Hematopoietic multipotent progenitor cell (in vitro differentiated cells): ENCODE measurements at regions not wholly inside any gene's neighbourhood (a gene's known extent, or its start where the extent isn't known, plus 50 kb on each side); places are given as distances from the start of the nearest gene placed in this dataset.
"Not testable (repeated sequence)": the region's sequence is repeated elsewhere in the genome, so short reads cannot be mapped to it uniquely, and the experiment has no call there.

Source experiments
- DNase-seq, 3 donors: peaks; one replicate each; pipeline ENCODE4 v3.0.0-alpha.2; 2011 to 2015; ENCODE audit warnings: low read depth in 2 of 3, low spot score in 2 of 3

- peak in 2 of 3 donors; percentile 26 to 69 for DNase-seq
Observed at GRCh38 chr14:49159081-49159480, 427.1 kb downstream of the RPS29 start.

- DNase-seq = no peak
Observed at GRCh38 chr14:49139593-49139992, 446.6 kb downstream of the RPS29 start.

- DNase-seq = peak in 2 of 3 donors; percentile 19 to 59
Observed at GRCh38 chr14:49134940-49135339, 451.2 kb downstream of the RPS29 start.

GRCh38 chr14:49121246-49121645 is 464.9 kb downstream of the RPS29 start:
- no peak for DNase-seq

GRCh38 chr14:49114161-49114893 is 471.9 kb downstream of the RPS29 start:
- DNase-seq = no peak

- no peak for DNase-seq
Observed at GRCh38 chr14:49106741-49107667, 479.2 kb downstream of the RPS29 start.

- DNase-seq = no peak
Observed at GRCh38 chr14:49105956-49106355, 480.2 kb downstream of the RPS29 start.

- DNase-seq = no peak
Observed at GRCh38 chr14:49105512-49105911, 480.7 kb downstream of the RPS29 start.

- DNase-seq = no peak
Observed at GRCh38 chr14:49092345-49092744, 493.8 kb downstream of the RPS29 start.

GRCh38 chr14:49089107-49089506 is 497.1 kb downstream of the RPS29 start:
- no peak for DNase-seq

- DNase-seq = not testable (repeated sequence)
Observed at GRCh38 chr14:49073292-49073691, 512.9 kb downstream of the RPS29 start.

- no peak for DNase-seq
Observed at GRCh38 chr14:49058511-49058910, 527.7 kb downstream of the RPS29 start.

GRCh38 chr14:49057838-49058510 is 528.2 kb downstream of the RPS29 start:
- no peak for DNase-seq

- no peak for DNase-seq
Observed at GRCh38 chr14:49056021-49056420, 530.2 kb downstream of the RPS29 start.

- no peak for DNase-seq
Observed at GRCh38 chr14:49052521-49052920, 533.7 kb downstream of the RPS29 start.

GRCh38 chr14:49051328-49052060 is 534.7 kb downstream of the RPS29 start:
- DNase-seq = no peak

GRCh38 chr14:49050822-49051221 is 535.4 kb downstream of the RPS29 start:
- DNase-seq = no peak

- no peak for DNase-seq
Observed at GRCh38 chr14:49049711-49050110, 536.5 kb downstream of the RPS29 start.

- DNase-seq = no peak
Observed at GRCh38 chr14:49044981-49045380, 541.2 kb downstream of the RPS29 start.

GRCh38 chr14:49036984-49037516 is 549.1 kb downstream of the RPS29 start:
- no peak for DNase-seq
